ENCODE measurements at regions not wholly inside any gene's neighbourhood (a gene's known extent, or its start where the extent isn't known, plus 50 kb on each side); places are given as distances from the start of the nearest gene placed in this dataset.

- H3K27me3 ChIP-seq (ENCODE audit: control insufficient read depth in 1 of 2, insufficient read depth in 2 of 2, low read length in 2 of 2), result no peaks in the 10 kb centered on the region
- H3K9me3 ChIP-seq (ENCODE audit: low read length), result no peaks in the 10 kb centered on the region
- FAIRE-seq, result peak; percentile 74
- H3K79me2 ChIP-seq (ENCODE audit: insufficient read depth, low read length), result no peaks in the 10 kb centered on the region
- no peaks in the 10 kb centered on the region for H4K20me1 ChIP-seq (ENCODE audit: insufficient read depth, low read length)
- WGBS (ENCODE audit: low lambda C conversion rate), result 3% methylated on average over 4 of the region's 10 CpGs
- peaks cover 75% of the 10 kb centered on the region for H3K4me1 ChIP-seq (ENCODE audit: insufficient read depth, low read length)
- in situ Hi-C loops (cut with HindIII; ENCODE audit: extremely low pct_ligation_motif_present, low pct_unique_long_range_greater_than_20kb), result loop anchor here (5.0 kb wide), 1 partner anchor 58 kb away; no protein-coding TSS in a partner anchor
- POLR2A ChIA-PET, result interaction anchor here (0.7 to 5.5 kb wide), 21 partner anchors 8 to 176 kb away, joined by 3 to 190 read pairs (median 8); partner anchors contain the start of gene MAX
- H2AFZ ChIP-seq (ENCODE audit: low read length), result peak overlapping the region; percentile 1
- H3K4me3 ChIP-seq (replicated peaks in 1 of 3; ENCODE audit: insufficient read depth in 1 of 3, low read depth in 2 of 3, low read length in 3 of 3), result peak overlapping the region; percentile 6 to 65 (median 40); a peak in 5 of 6 replicates
- intact Hi-C loops (cut with micrococcal nuclease; ENCODE audit: unreplicated experiment), result no loop called here
- ATAC-seq, result peak; percentile 50
- BruUV-seq (replicated peaks), result no TSS peak
- H3K27ac ChIP-seq (ENCODE audit: extremely low read length, insufficient read depth, low read length), result peak overlapping the region; percentile 66
- H3K4me2 ChIP-seq (ENCODE audit: low read depth, low read length), result peak overlapping the region; percentile 92
- DNase-seq (ENCODE audit: low spot score), result peak; percentile 61
- no peaks in the 10 kb centered on the region for H3K36me3 ChIP-seq (replicated peaks in 1 of 2; ENCODE audit: control insufficient read depth in 1 of 2, insufficient read depth in 2 of 2, low read length in 2 of 2)
- CTCF ChIA-PET (ENCODE audit: low intra/inter-chr PET ratio, low total read pairs), result no interaction called here
- peak overlapping the region; percentile 75 for H3K9ac ChIP-seq (ENCODE audit: insufficient read depth, low read depth, low read length)
- peak; percentile 26; the same call in 1 of the 2 replicates for TF ChIP-seq ETV5 (CRISPR knock-in tag; IDR thresholded peaks at IDR 0.05; ENCODE audit: borderline replicate concordance)
- 0 out of 2 replicates have a peak, but pooled peaks have one; percentile 37 for TF ChIP-seq ELF3 (CRISPR knock-in tag; IDR thresholded peaks at IDR 0.05)
- TF ChIP-seq POLR2G (IDR thresholded peaks at IDR 0.05; ENCODE audit: low read depth, low read length), result peak; percentile 58
- TF ChIP-seq IRF2 (CRISPR knock-in tag; IDR thresholded peaks at IDR 0.05), result 0 out of 2 replicates have a peak, but pooled peaks have one; percentile 38
- TF ChIP-seq ZBTB26 (CRISPR knock-in tag; IDR thresholded peaks at IDR 0.05; ENCODE audit: borderline replicate concordance), result 0 out of 2 replicates have a peak, but pooled peaks have one; percentile 45
- peak; percentile 56; the same call in 1 of the 2 replicates for TF ChIP-seq HNF4A (CRISPR knock-in tag; IDR thresholded peaks at IDR 0.05)
- TF ChIP-seq ZNF644 (CRISPR knock-in tag; IDR thresholded peaks at IDR 0.05; ENCODE audit: low read depth), result 0 out of 2 replicates have a peak, but pooled peaks have one; percentile 2
- 0 out of 2 replicates have a peak, but pooled peaks have one; percentile 14 for TF ChIP-seq ZNF770 (CRISPR knock-in tag; IDR thresholded peaks at IDR 0.05)
- peak; percentile 26; the same call in 1 of the 2 replicates for TF ChIP-seq CTCF (CRISPR knock-in tag; IDR thresholded peaks at IDR 0.05)
- no peak for TF ChIP-seq SOX13 (IDR thresholded peaks at IDR 0.05)
- TF ChIP-seq SOX13 (CRISPR knock-in tag; conservative IDR thresholded peaks at IDR 0.05 in 1 of 2, IDR thresholded peaks at IDR 0.05 in 1 of 2), result peak in 1 of 2 experiments; percentile 8; a peak in 1 of 4 replicates
- peak; percentile 28 for TF ChIP-seq FOXP4 (CRISPR knock-in tag; IDR thresholded peaks at IDR 0.05)
Measured at GRCh38 chr14:65239143-65239937, 137.0 kb upstream of the MAX start.
